Vagina (tissue), 2 donors: ENCODE measurements at regions not wholly inside any gene's neighbourhood (a gene's known extent, or its start where the extent isn't known, plus 50 kb on each side); places are given as distances from the start of the nearest gene placed in this dataset.

Experiments used
- CTCF ChIP-seq, 3 experiments: fragments of 450-650 bp in 2 of 3; fragments of 200-600 bp in 1 of 3; sonication (generic) in 1 of 3; IDR thresholded peaks; one replicate each; pipeline ENCODE4 v1.5.1; 2017 to 2019; ENCODE audit warnings: antibody characterized with exemption in 3 of 3, mild to moderate bottlenecking in 2 of 3, moderate library complexity in 2 of 3
- POLR2A ChIP-seq, 2 donors: fragments of 450-650 bp; IDR thresholded peaks; one replicate each; pipeline ENCODE4 v1.6.1; 2017; ENCODE audit warnings: antibody characterized with exemption in 2 of 2, mild to moderate bottlenecking in 2 of 2, moderate library complexity in 2 of 2
- POLR2AphosphoS5 ChIP-seq, 2 donors: sonication (generic); formaldehyde crosslinking; IDR thresholded peaks; one replicate each; pipeline ENCODE4 v1.9.0; 2017; ENCODE audit warnings: antibody characterized with exemption in 2 of 2, mild to moderate bottlenecking in 2 of 2, low read depth in 1 of 2; ENCODE audit not compliant: insufficient read depth in 1 of 2

GRCh38 chr13:86758116-86758515 is 913.1 kb upstream of the SLITRK5 start:
- TF ChIP-seq CTCF (IDR thresholded peaks at IDR 0.05) (no peak), POLR2A (IDR thresholded peaks at IDR 0.05) (no peak), POLR2AphosphoS5 (IDR thresholded peaks at IDR 0.05; ENCODE audit: insufficient read depth in 1 of 2, low read depth in 1 of 2) (no peak)
